DND-41 (cell line): ENCODE measurements at regions not wholly inside any gene's neighbourhood (a gene's known extent, or its start where the extent isn't known, plus 50 kb on each side); places are given as distances from the start of the nearest gene placed in this dataset.
A peak's percentile ranks its signal among the peaks of the same experiment; 100 is the strongest.

Experiments
- ATAC-seq: fragments of 200-7000 bp; cut with Tn5 transposase; 3 replicates; pipeline ENCODE4 v1.9.1; 2021; ENCODE audit warnings: low read depth; ENCODE audit not compliant: insufficient read depth
- DNase-seq: peaks from one replicate; pipeline ENCODE4 v3.0.0-alpha.2; 2020
- H2AFZ ChIP-seq: 2 replicates; pipeline ENCODE4 v1.6.0; 2012; ENCODE audit warnings: low read depth, low read length
- H3K27ac ChIP-seq: 2 replicates; pipeline ENCODE4 v1.5.1; 2012; ENCODE audit warnings: low read length, inconsistent platforms
- H3K27me3 ChIP-seq: fragments of 200-600 bp; sonication (generic); 2 replicates; pipeline ENCODE4 v1.6.0; 2012; ENCODE audit warnings: low read length, mild to moderate bottlenecking, inconsistent platforms; ENCODE audit not compliant: insufficient read depth, poor library complexity
- H3K36me3 ChIP-seq: 2 replicates; pipeline ENCODE4 v1.5.1; 2012; ENCODE audit warnings: low read length, inconsistent platforms; ENCODE audit not compliant: insufficient read depth
- H3K4me1 ChIP-seq: 2 replicates; pipeline ENCODE4 v1.5.1; 2012; ENCODE audit warnings: mild to moderate bottlenecking, low read length; ENCODE audit not compliant: insufficient read depth
- H3K4me2 ChIP-seq: 2 replicates; pipeline ENCODE4 v1.6.0; 2012; ENCODE audit warnings: mild to moderate bottlenecking, moderate library complexity, low read length, inconsistent platforms; ENCODE audit not compliant: insufficient read depth
- H3K4me3 ChIP-seq, 2 experiments: fragments of 200-600 bp in 1 of 2; shearing (Covaris generic) in 1 of 2; 2 replicates each; pipeline ENCODE4 v1.5.1; 2012 to 2016; ENCODE audit warnings: inconsistent platforms in 2 of 2, low read length in 2 of 2, mild to moderate bottlenecking in 2 of 2, low read depth in 1 of 2, moderate library complexity in 1 of 2
- H3K79me2 ChIP-seq: 2 replicates; pipeline ENCODE4 v1.6.0; 2012; ENCODE audit warnings: low read length, inconsistent platforms; ENCODE audit not compliant: insufficient read depth
- H3K9ac ChIP-seq: 2 replicates; pipeline ENCODE4 v1.6.0; 2012; ENCODE audit warnings: low read depth, mild to moderate bottlenecking, inconsistent platforms, low read length, moderate library complexity
- H3K9me3 ChIP-seq: 2 replicates; pipeline ENCODE4 v1.5.1; 2012; ENCODE audit warnings: low read length, moderate library complexity, mild to moderate bottlenecking, inconsistent platforms; ENCODE audit not compliant: insufficient read depth, severe bottlenecking
- H4K20me1 ChIP-seq: 2 replicates; pipeline ENCODE4 v1.6.0; 2012; ENCODE audit warnings: low read length; ENCODE audit not compliant: insufficient read depth
- EZH2 ChIP-seq: IDR thresholded peaks from 3 replicates; pipeline ENCODE4 v1.6.1; 2012; ENCODE audit warnings: borderline replicate concordance, low read depth, mild to moderate bottlenecking, moderate library complexity, low read length, inconsistent platforms; ENCODE audit not compliant: severe bottlenecking
- TF ChIP-seq, protein P1 (sequence below): IDR thresholded peaks from 2 replicates; pipeline ENCODE4 v1.5.1; 2012; ENCODE audit warnings: borderline replicate concordance, low read length, moderate library complexity, mild to moderate bottlenecking; ENCODE audit not compliant: poor library complexity, severe bottlenecking; ENCODE audit errors: extremely low read depth

DNA sequence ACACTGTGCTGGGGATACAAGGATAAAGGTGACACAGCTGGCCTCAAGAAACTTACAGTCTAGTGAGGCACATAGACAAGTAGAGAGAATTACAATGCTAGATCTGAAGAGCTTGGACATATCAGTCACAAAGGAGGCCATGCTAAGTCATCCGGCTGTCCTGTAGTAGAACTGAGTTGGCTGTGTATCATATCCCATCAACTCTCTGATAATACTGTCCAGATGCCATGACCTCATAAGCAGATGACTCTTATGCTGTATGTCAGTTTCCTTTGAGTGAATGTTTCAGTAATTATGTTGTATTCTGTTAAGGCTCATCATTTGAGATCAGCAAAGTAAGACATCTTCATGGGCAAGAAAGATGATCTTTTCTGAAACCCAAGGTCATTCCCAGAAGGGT is 442.9 kb downstream of the MID1IP1 start:
- H2AFZ ChIP-seq, result no peak overlapping the region
- no peaks in the 10 kb centered on the region for H3K79me2 ChIP-seq
- no peaks in the 10 kb centered on the region for H3K4me1 ChIP-seq
- H3K27ac ChIP-seq, result no peak overlapping the region
- no peaks in the 10 kb centered on the region for H3K36me3 ChIP-seq
- no peak for ATAC-seq
- DNase-seq, result no peak
- no peaks in the 10 kb centered on the region for H4K20me1 ChIP-seq
- H3K4me3 ChIP-seq, result no peak overlapping the region
- no peak for TF ChIP-seq EZH2
- TF ChIP-seq, protein P1, sequence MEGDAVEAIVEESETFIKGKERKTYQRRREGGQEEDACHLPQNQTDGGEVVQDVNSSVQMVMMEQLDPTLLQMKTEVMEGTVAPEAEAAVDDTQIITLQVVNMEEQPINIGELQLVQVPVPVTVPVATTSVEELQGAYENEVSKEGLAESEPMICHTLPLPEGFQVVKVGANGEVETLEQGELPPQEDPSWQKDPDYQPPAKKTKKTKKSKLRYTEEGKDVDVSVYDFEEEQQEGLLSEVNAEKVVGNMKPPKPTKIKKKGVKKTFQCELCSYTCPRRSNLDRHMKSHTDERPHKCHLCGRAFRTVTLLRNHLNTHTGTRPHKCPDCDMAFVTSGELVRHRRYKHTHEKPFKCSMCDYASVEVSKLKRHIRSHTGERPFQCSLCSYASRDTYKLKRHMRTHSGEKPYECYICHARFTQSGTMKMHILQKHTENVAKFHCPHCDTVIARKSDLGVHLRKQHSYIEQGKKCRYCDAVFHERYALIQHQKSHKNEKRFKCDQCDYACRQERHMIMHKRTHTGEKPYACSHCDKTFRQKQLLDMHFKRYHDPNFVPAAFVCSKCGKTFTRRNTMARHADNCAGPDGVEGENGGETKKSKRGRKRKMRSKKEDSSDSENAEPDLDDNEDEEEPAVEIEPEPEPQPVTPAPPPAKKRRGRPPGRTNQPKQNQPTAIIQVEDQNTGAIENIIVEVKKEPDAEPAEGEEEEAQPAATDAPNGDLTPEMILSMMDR, result no peak
- H3K9me3 ChIP-seq, result no peaks in the 10 kb centered on the region
- no peaks in the 10 kb centered on the region for H3K27me3 ChIP-seq
- no peak overlapping the region for H3K9ac ChIP-seq
- H3K4me2 ChIP-seq, result no peak overlapping the region

DNA sequence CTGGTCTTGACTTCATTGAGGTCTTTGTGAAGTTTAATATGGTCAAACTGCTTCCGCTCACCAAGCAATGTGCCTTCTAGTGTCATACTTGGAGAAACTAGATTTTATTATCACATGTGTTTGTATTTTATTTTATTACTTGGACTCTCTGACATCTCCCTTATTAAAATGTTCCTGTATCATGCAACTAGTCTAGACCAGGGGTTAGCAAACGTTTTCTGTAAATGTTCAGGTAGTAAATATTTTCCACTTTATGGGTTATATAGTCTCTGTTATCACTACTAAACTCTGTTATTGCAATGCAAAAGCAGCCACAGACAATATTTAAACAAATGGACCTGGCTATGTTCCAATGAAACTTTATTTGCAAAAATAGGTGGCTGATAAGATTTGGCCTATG is 443.8 kb downstream of the MID1IP1 start:
- Histone ChIP-seq H3K27ac (no peak overlapping the region), H3K4me1 (no peaks in the 10 kb centered on the region), H3K36me3 (no peaks in the 10 kb centered on the region), H3K9ac (no peak overlapping the region), H3K4me2 (no peak overlapping the region), H3K27me3 (no peaks in the 10 kb centered on the region), H2AFZ (no peak overlapping the region), H3K4me3 (no peak overlapping the region), H4K20me1 (no peaks in the 10 kb centered on the region), H3K79me2 (no peaks in the 10 kb centered on the region), H3K9me3 (no peaks in the 10 kb centered on the region)
- ATAC-seq (no peak), DNase-seq (no peak)
- TF ChIP-seq, protein P1, result no peak
- TF ChIP-seq EZH2, result no peak

DNA sequence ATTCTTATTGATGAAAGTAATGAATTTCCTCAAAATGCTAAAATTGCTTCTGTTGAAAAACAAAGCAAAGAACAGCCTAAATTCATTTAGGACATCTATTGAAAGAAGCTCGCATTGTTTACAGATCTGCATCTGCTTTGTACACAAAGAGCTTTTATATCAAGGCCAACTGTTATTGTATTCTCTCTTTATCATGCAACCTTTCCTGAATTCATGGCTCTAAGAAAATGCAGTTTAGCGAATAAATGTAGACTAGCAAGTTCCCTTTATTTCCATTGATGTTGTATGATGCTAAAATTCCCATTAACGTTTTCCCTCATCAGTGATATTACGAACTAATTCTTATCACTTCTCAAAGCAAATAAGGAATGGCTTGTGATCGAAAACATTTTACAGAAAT is 446.3 kb downstream of the MID1IP1 start:
- Histone ChIP-seq H3K9me3 (no peaks in the 10 kb centered on the region), H3K9ac (no peak overlapping the region), H4K20me1 (no peaks in the 10 kb centered on the region), H3K4me3 (no peak overlapping the region), H3K4me2 (no peak overlapping the region), H2AFZ (no peak overlapping the region), H3K4me1 (no peaks in the 10 kb centered on the region), H3K27me3 (no peaks in the 10 kb centered on the region), H3K36me3 (no peaks in the 10 kb centered on the region), H3K79me2 (no peaks in the 10 kb centered on the region), H3K27ac (no peak overlapping the region)
- ATAC-seq (no peak), DNase-seq (no peak)
- TF ChIP-seq, protein P1, result no peak
- TF ChIP-seq EZH2, result no peak

DNA sequence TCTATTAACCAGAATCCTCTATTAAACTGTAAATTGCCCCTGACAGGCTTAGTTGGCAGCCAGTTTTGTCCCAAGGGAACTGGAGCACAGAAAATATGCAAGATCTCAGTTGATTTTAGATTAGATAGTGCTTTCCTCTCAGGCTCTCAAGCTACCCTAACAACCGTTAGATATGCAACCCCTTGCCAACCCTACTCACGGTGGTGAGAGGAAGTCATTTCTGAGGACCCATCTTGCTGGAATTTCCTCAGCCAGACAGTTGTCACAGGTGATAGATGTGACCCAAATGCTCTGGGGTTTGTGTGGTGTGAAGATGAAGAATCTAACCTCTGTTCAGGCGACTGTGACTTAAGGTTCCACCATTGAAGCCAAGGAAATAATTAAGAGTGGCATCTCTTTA is 447.1 kb downstream of the MID1IP1 start:
- Histone ChIP-seq H4K20me1 (no peaks in the 10 kb centered on the region), H3K27me3 (no peaks in the 10 kb centered on the region), H3K79me2 (no peaks in the 10 kb centered on the region), H3K4me1 (no peaks in the 10 kb centered on the region), H3K4me3 (no peak overlapping the region), H2AFZ (no peak overlapping the region), H3K36me3 (no peaks in the 10 kb centered on the region), H3K4me2 (no peak overlapping the region), H3K9me3 (no peaks in the 10 kb centered on the region), H3K27ac (no peak overlapping the region), H3K9ac (no peak overlapping the region)
- DNase-seq (peak; percentile 8), ATAC-seq (peak; percentile 53; the same call in 1 of the 3 replicates)
- TF ChIP-seq, protein P1, result no peak
- no peak for TF ChIP-seq EZH2
